Gastrocnemius medialis (tissue), 4 donors: ENCODE measurements at regions not wholly inside any gene's neighbourhood (a gene's known extent, or its start where the extent isn't known, plus 50 kb on each side); places are given as distances from the start of the nearest gene placed in this dataset.

Experiments
- CTCF ChIP-seq, 5 experiments: fragments of 450-650 bp in 3 of 5; fragments of 200-600 bp in 2 of 5; sonication (generic) in 2 of 5; IDR thresholded peaks in 4 of 5; conservative IDR thresholded peaks in 1 of 5; 1 replicate in 4 of 5; 2 replicates in 1 of 5; pipeline ENCODE4 v1.5.1; 2016 to 2019; ENCODE audit warnings: antibody characterized with exemption in 5 of 5, mild to moderate bottlenecking in 3 of 5, moderate library complexity in 3 of 5
- POLR2A ChIP-seq, 2 donors: fragments of 450-650 bp; IDR thresholded peaks; one replicate each; pipeline ENCODE4 v1.6.1; 2017; ENCODE audit warnings: antibody characterized with exemption in 2 of 2, mild to moderate bottlenecking in 2 of 2, moderate library complexity in 2 of 2

GRCh38 chrX:20355187-20355586, 88.5 kb upstream of the RPS6KA3 start:
- TF ChIP-seq CTCF (IDR thresholded peaks at IDR 0.05 in 4 of 5, conservative IDR thresholded peaks at IDR 0.05 in 1 of 5) (no peak), POLR2A (IDR thresholded peaks at IDR 0.05) (no peak)
